Spleen (tissue), 11 donors: ENCODE measurements at regions not wholly inside any gene's neighbourhood (a gene's known extent, or its start where the extent isn't known, plus 50 kb on each side); places are given as distances from the start of the nearest gene placed in this dataset.

Source experiments
- DNase-seq: peaks from one replicate; pipeline ENCODE4 v3.0.0-alpha.2; 2020
- H3K27ac ChIP-seq, 8 donors: fragments of 200-600 bp; sonication (generic) in 7 of 8; 1 replicate in 4 of 8; 2 replicates in 4 of 8; pipeline versions ENCODE4 v1.5.0 to v1.8.0; 2016 to 2021; ENCODE audit warnings: inconsistent platforms in 4 of 8, mild to moderate bottlenecking in 4 of 8, moderate library complexity in 1 of 8
- H3K27me3 ChIP-seq, 7 donors: fragments of 200-600 bp; sonication (generic) in 6 of 7; replicated peaks in 1 of 7; 1 replicate in 4 of 7; 2 replicates in 3 of 7; pipeline versions ENCODE4 v1.5.0 to v1.8.0; 2016 to 2021; ENCODE audit warnings: inconsistent platforms in 3 of 7, mild to moderate bottlenecking in 1 of 7
- H3K36me3 ChIP-seq, 6 donors: fragments of 200-600 bp; sonication (generic) in 5 of 6; 1 replicate in 4 of 6; 2 replicates in 2 of 6; pipeline versions ENCODE4 v1.5.0 to v1.8.0; 2016 to 2021; ENCODE audit warnings: inconsistent platforms in 2 of 6
- H3K4me1 ChIP-seq, 6 donors: fragments of 200-600 bp; sonication (generic) in 5 of 6; 1 replicate in 3 of 6; 2 replicates in 3 of 6; pipeline versions ENCODE4 v1.5.0 to v1.8.0; 2016 to 2021; ENCODE audit warnings: inconsistent platforms in 3 of 6
- H3K4me3 ChIP-seq, 8 donors: fragments of 200-600 bp; sonication (generic) in 7 of 8; 1 replicate in 4 of 8; 2 replicates in 4 of 8; pipeline versions ENCODE4 v1.5.0 to v1.8.0; 2016 to 2021; ENCODE audit warnings: inconsistent platforms in 4 of 8, mild to moderate bottlenecking in 4 of 8, moderate library complexity in 2 of 8
- H3K9me3 ChIP-seq, 8 donors: fragments of 200-600 bp; sonication (generic) in 7 of 8; 1 replicate in 4 of 8; 2 replicates in 4 of 8; pipeline versions ENCODE4 v1.5.0 to v1.8.0; 2016 to 2021; ENCODE audit warnings: inconsistent platforms in 4 of 8
- CTCF ChIP-seq, 11 experiments: fragments of 200-600 bp in 7 of 11; fragments of 450-650 bp in 4 of 11; sonication (generic) in 4 of 11; IDR thresholded peaks in 8 of 11; conservative IDR thresholded peaks in 3 of 11; 1 replicate in 7 of 11; 2 replicates in 4 of 11; pipeline versions ENCODE4 v1.4.0 to v1.8.0; 2016 to 2021; ENCODE audit warnings: antibody characterized with exemption in 11 of 11, inconsistent platforms in 4 of 11, mild to moderate bottlenecking in 1 of 11
- POLR2A ChIP-seq, 3 donors: fragments of 450-650 bp; IDR thresholded peaks; one replicate each; pipeline ENCODE4 v1.5.1; 2017; ENCODE audit warnings: antibody characterized with exemption in 3 of 3, mild to moderate bottlenecking in 1 of 3
- POLR2AphosphoS5 ChIP-seq, 3 donors: sonication (generic); formaldehyde crosslinking; IDR thresholded peaks; one replicate each; pipeline ENCODE4 v1.5.1; 2017; ENCODE audit warnings: antibody characterized with exemption in 3 of 3
- WGBS, 5 donors: extraction: QIAGEN DNeasy Blood & Tissue Kit in 3 of 5; methylation state at CpG; one replicate each; pipeline versions ENCODE4 v1.1.5 to v1.1.7; 2013 to 2018; 5-methylcytosine and 5-hydroxymethylcytosine counted together
- intact Hi-C: fragments of 100-400 bp; cut with DNase I; formaldehyde crosslinking; loops from one replicate; pipeline ENCODE4 v1.15.0; 2023; ENCODE audit warnings: low total_unique reads
- donor health status: healthy with polysubstance abuse.
- donor health status: DM: no; HTN: no; CAD: no; lungs with moderate emphysema.
- donor health status: DM: no; HTN: no; CAD: no.
- donor health status: Bipolar disorder and iron deficiency.
- donor health status: healthy.
- donor health status: DM: no; HTN: no; CAD: no.
- donor health status: DM: yes; HTN: yes; CAD: no.

GRCh38 chr4:120611092-120611491 lies 311.4 kb downstream of the PRDM5 start:
- 67 to 88% (median 73%) methylated on average over 1 of the region's 1 CpG for WGBS, 5 donors
- intact Hi-C loops = no loop called here

GRCh38 chr4:120591038-120591437 lies 331.5 kb downstream of the PRDM5 start:
- H3K4me1 ChIP-seq = no peaks in the 10 kb centered on the region
- H3K9me3 ChIP-seq = no peaks in the 10 kb centered on the region
- no peaks in the 10 kb centered on the region for H3K27me3 ChIP-seq
- 21 to 37% (median 31%) methylated on average over 2 of the region's 2 CpGs for WGBS, 5 donors
- no peak overlapping the region for H3K27ac ChIP-seq
- intact Hi-C loops = no loop called here
- no peak overlapping the region for H3K4me3 ChIP-seq
- no peaks in the 10 kb centered on the region for H3K36me3 ChIP-seq
- no peak for TF ChIP-seq CTCF (IDR thresholded peaks at IDR 0.05 in 8 of 11, conservative IDR thresholded peaks at IDR 0.05 in 3 of 11)
- TF ChIP-seq POLR2AphosphoS5 (IDR thresholded peaks at IDR 0.05) = no peak
- TF ChIP-seq POLR2A (IDR thresholded peaks at IDR 0.05) = no peak
- no peak for DNase-seq

More at GRCh38 chr4:120611092-120611491, 311.4 kb downstream of the PRDM5 start:
- Histone ChIP-seq H3K9me3 (peaks cover 0 to 18% (median 12%) of the 10 kb centered on the region in 8 donors), H3K4me1 (no peaks in the 10 kb centered on the region), H3K27me3 (no peaks in the 10 kb centered on the region), H3K4me3 (no peak overlapping the region), H3K36me3 (no peaks in the 10 kb centered on the region), H3K27ac (no peak overlapping the region)
- no peak for DNase-seq
- TF ChIP-seq POLR2AphosphoS5 (IDR thresholded peaks at IDR 0.05) (no peak), CTCF (IDR thresholded peaks at IDR 0.05 in 8 of 11, conservative IDR thresholded peaks at IDR 0.05 in 3 of 11) (no peak), POLR2A (IDR thresholded peaks at IDR 0.05) (no peak)

GRCh38 chr4:120589787-120590186 lies 332.7 kb downstream of the PRDM5 start:
- Histone ChIP-seq H3K4me3 (no peak overlapping the region), H3K27me3 (no peaks in the 10 kb centered on the region), H3K9me3 (peaks cover 0 to 4% (median 0%) of the 10 kb centered on the region in 8 donors), H3K36me3 (no peaks in the 10 kb centered on the region), H3K4me1 (no peaks in the 10 kb centered on the region), H3K27ac (no peak overlapping the region)
- 68 to 84% (median 74%) methylated on average over 2 of the region's 2 CpGs for WGBS, 5 donors
- intact Hi-C loops = no loop called here
- no peak for DNase-seq
- TF ChIP-seq POLR2A (IDR thresholded peaks at IDR 0.05) = no peak
- no peak for TF ChIP-seq POLR2AphosphoS5 (IDR thresholded peaks at IDR 0.05)

GRCh38 chr4:120568731-120569130 lies 353.8 kb downstream of the PRDM5 start:
- TF ChIP-seq POLR2A (IDR thresholded peaks at IDR 0.05) = no peak
- no peak for TF ChIP-seq POLR2AphosphoS5 (IDR thresholded peaks at IDR 0.05)
- TF ChIP-seq CTCF (IDR thresholded peaks at IDR 0.05 in 8 of 11, conservative IDR thresholded peaks at IDR 0.05 in 3 of 11) = no peak
- WGBS, 5 donors = 29 to 63% (median 49%) methylated on average over 2 of the region's 2 CpGs
- Histone ChIP-seq H3K36me3 (no peaks in the 10 kb centered on the region), H3K27me3 (no peaks in the 10 kb centered on the region), H3K4me3 (no peak overlapping the region), H3K9me3 (peaks cover 0 to 4% (median 0%) of the 10 kb centered on the region in 8 donors), H3K4me1 (no peaks in the 10 kb centered on the region), H3K27ac (no peak overlapping the region)
- no peak for DNase-seq
- intact Hi-C loops = no loop called here

GRCh38 chr4:120561648-120562047 lies 360.9 kb downstream of the PRDM5 start:
- H3K9me3 ChIP-seq = peaks cover 0 to 30% (median 20%) of the 10 kb centered on the region in 8 donors
- H3K4me1 ChIP-seq = no peaks in the 10 kb centered on the region
- intact Hi-C loops = no loop called here
- no peak overlapping the region for H3K4me3 ChIP-seq
- 83 to 92% (median 87%) methylated on average over 2 of the region's 2 CpGs for WGBS, 5 donors
- no peak for DNase-seq
- no peaks in the 10 kb centered on the region for H3K27me3 ChIP-seq
- H3K36me3 ChIP-seq = no peaks in the 10 kb centered on the region
- no peak for TF ChIP-seq POLR2AphosphoS5 (IDR thresholded peaks at IDR 0.05)
- no peak for TF ChIP-seq CTCF (IDR thresholded peaks at IDR 0.05 in 8 of 11, conservative IDR thresholded peaks at IDR 0.05 in 3 of 11)
- no peak for TF ChIP-seq POLR2A (IDR thresholded peaks at IDR 0.05)
- no peak overlapping the region for H3K27ac ChIP-seq
